SK-N-SH (cell line): ENCODE measurements at regions not wholly inside any gene's neighbourhood (a gene's known extent, or its start where the extent isn't known, plus 50 kb on each side); places are given as distances from the start of the nearest gene placed in this dataset.

Source experiments
- CTCF ChIA-PET: fragments of 300-600, 350-600 bp; formaldehyde crosslinking; extraction: SDS; loops from one replicate; lab custom pipeline; 2021; lab: Yijun Ruan, JAX
- POLR2A ChIA-PET: fragments of 350-600 bp; sonication (Branson Sonifier 250); formaldehyde crosslinking; extraction: SDS; loops from one replicate; lab custom pipeline; 2020; ENCODE audit warnings: antibody characterized with exemption, inconsistent platforms; lab: Yijun Ruan, JAX
- DNase-seq: peaks from one replicate; pipeline ENCODE4 v3.0.0; 2012
- H2AFZ ChIP-seq: fragments of 200-600 bp; sonication (generic); 2 replicates; pipeline ENCODE4 v1.8.1; 2016; ENCODE audit warnings: antibody characterized with exemption, mild to moderate bottlenecking, low read depth
- H3F3A ChIP-seq: fragments of 200-600 bp; sonication (generic); replicated peaks from 2 replicates; pipeline ENCODE3; 2016; ENCODE audit warnings: antibody characterized with exemption, mild to moderate bottlenecking; ENCODE audit not compliant: insufficient read depth
- H3K27ac ChIP-seq, 2 experiments: fragments of 200-500 bp in 1 of 2; fragments of 200-600 bp in 1 of 2; sonication (Bioruptor generic) in 1 of 2; sonication (generic), shearing (Covaris generic) in 1 of 2; 2 replicates each; pipeline versions ENCODE4 v1.5.1 to v1.6.1; 2014 to 2016; ENCODE audit warnings: low read depth in 2 of 2, inconsistent platforms in 1 of 2, low read length in 1 of 2, mild to moderate bottlenecking in 1 of 2, mixed read lengths in 1 of 2
- H3K27me3 ChIP-seq: fragments of 200-600 bp; sonication (generic), shearing (Covaris generic); 2 replicates; pipeline ENCODE4 v1.6.1; 2016; ENCODE audit warnings: mixed run types; ENCODE audit not compliant: insufficient read depth
- H3K36me3 ChIP-seq, 2 experiments: fragments of 200-500 bp in 1 of 2; fragments of 200-600 bp in 1 of 2; sonication (Bioruptor generic) in 1 of 2; sonication (generic) in 1 of 2; replicated peaks in 1 of 2; 2 replicates each; pipeline versions ENCODE3 to v1.5.1; 2014 to 2016; ENCODE audit warnings: low read length in 1 of 2, mild to moderate bottlenecking in 1 of 2; ENCODE audit not compliant: insufficient read depth in 2 of 2, control insufficient read depth in 1 of 2
- H3K4me1 ChIP-seq, 2 experiments: fragments of 200-500 bp in 1 of 2; fragments of 200-600 bp in 1 of 2; sonication (Bioruptor generic) in 1 of 2; sonication (generic), shearing (Covaris generic) in 1 of 2; 2 replicates each; pipeline versions ENCODE4 v1.5.1 to v1.6.1; 2014 to 2016; ENCODE audit warnings: low read depth in 1 of 2, low read length in 1 of 2, mixed run types in 1 of 2; ENCODE audit not compliant: insufficient read depth in 2 of 2, control insufficient read depth in 1 of 2
- H3K4me2 ChIP-seq: fragments of 200-600 bp; sonication (generic), shearing (Covaris generic); 2 replicates; pipeline ENCODE4 v1.6.1; 2017; ENCODE audit warnings: mixed run types
- H3K4me3 ChIP-seq, 2 experiments: fragments of 200-500 bp in 1 of 2; fragments of 200-600 bp in 1 of 2; sonication (Bioruptor generic) in 1 of 2; sonication (generic), shearing (Covaris generic) in 1 of 2; 2 replicates each; pipeline versions ENCODE4 v1.5.1 to v1.8.1; 2014 to 2016; ENCODE audit warnings: low read depth in 2 of 2, inconsistent platforms in 1 of 2, low read length in 1 of 2, mild to moderate bottlenecking in 1 of 2, mixed read lengths in 1 of 2, moderate library complexity in 1 of 2
- H3K79me2 ChIP-seq: fragments of 200-600 bp; sonication (generic); 2 replicates; pipeline ENCODE4 v1.8.1; 2017; ENCODE audit warnings: mild to moderate bottlenecking; ENCODE audit not compliant: insufficient read depth
- H3K9ac ChIP-seq: fragments of 200-600 bp; sonication (generic); 2 replicates; pipeline ENCODE4 v1.6.1; 2017; ENCODE audit warnings: mixed run types
- H3K9me2 ChIP-seq: fragments of 200-600 bp; sonication (generic); 2 replicates; pipeline ENCODE4 v1.6.1; 2017; ENCODE audit warnings: mixed run types
- H3K9me3 ChIP-seq: fragments of 200-600 bp; sonication (generic); 2 replicates; pipeline ENCODE4 v1.6.1; 2017; ENCODE audit warnings: mixed run types, mild to moderate bottlenecking, moderate library complexity
- H4K20me1 ChIP-seq: fragments of 200-600 bp; sonication (generic); 2 replicates; pipeline ENCODE4 v1.6.1; 2017; ENCODE audit warnings: mild to moderate bottlenecking, mixed run types; ENCODE audit not compliant: insufficient read depth
- EP300 ChIP-seq, 2 experiments: IDR thresholded peaks; 2 replicates each; pipeline versions ENCODE4 v1.4.0 to v1.6.1; 2012; ENCODE audit warnings: borderline replicate concordance in 1 of 2, low read depth in 1 of 2, low read length in 1 of 2
- FOSL2 ChIP-seq: IDR thresholded peaks from 2 replicates; pipeline ENCODE4 v1.4.0; 2012; ENCODE audit warnings: low read depth, mild to moderate bottlenecking, moderate library complexity, borderline replicate concordance
- FOXM1 ChIP-seq: IDR thresholded peaks from 2 replicates; pipeline ENCODE4 v1.4.0; 2012; ENCODE audit warnings: low read depth, mild to moderate bottlenecking
- GABPA ChIP-seq: IDR thresholded peaks from 2 replicates; pipeline ENCODE4 v1.4.0; 2012; ENCODE audit warnings: low read depth, mild to moderate bottlenecking
- MAX ChIP-seq: IDR thresholded peaks from 2 replicates; pipeline ENCODE4 v1.4.0; 2012; ENCODE audit warnings: low read depth
- NRF1 ChIP-seq: IDR thresholded peaks from 2 replicates; pipeline ENCODE4 v1.6.1; 2012; ENCODE audit warnings: low read depth, mild to moderate bottlenecking, low read length
- PBX3 ChIP-seq: IDR thresholded peaks from 2 replicates; pipeline ENCODE4; 2012
- POLR2AphosphoS5 ChIP-seq: IDR thresholded peaks from 2 replicates; pipeline ENCODE4 v1.6.1; 2012; ENCODE audit warnings: low read depth, low read length
- RFX5 ChIP-seq: IDR thresholded peaks from 2 replicates; pipeline ENCODE4 v1.6.1; 2012; ENCODE audit warnings: mild to moderate bottlenecking, improper control_type of control experiment, low read length
- RXRA ChIP-seq: IDR thresholded peaks from 2 replicates; pipeline ENCODE4 v1.4.0; 2012; ENCODE audit warnings: low read depth, mild to moderate bottlenecking, borderline replicate concordance
- SMC3 ChIP-seq: IDR thresholded peaks from 2 replicates; pipeline ENCODE4 v1.6.1; 2012; ENCODE audit warnings: low read depth, low read length, improper control_type of control experiment
- TAF1 ChIP-seq: IDR thresholded peaks from 2 replicates; pipeline ENCODE4 v1.6.1; 2012; ENCODE audit warnings: low read depth, mild to moderate bottlenecking, low read length, moderate library complexity, borderline replicate concordance
- TCF12 ChIP-seq: IDR thresholded peaks from 2 replicates; pipeline ENCODE4 v1.4.0; 2012
- USF2 ChIP-seq: fragments of 150-350 bp; IDR thresholded peaks from 2 replicates; pipeline ENCODE4 v1.6.1; 2017; ENCODE audit warnings: antibody characterized with exemption, low read length, low read depth, borderline replicate concordance
- ZBTB33 ChIP-seq: IDR thresholded peaks from 2 replicates; pipeline ENCODE4 v1.4.0; 2012; ENCODE audit warnings: low read depth, borderline replicate concordance
- WGBS: methylation state at CpG from one replicate; pipeline ENCODE4 v1.1.6; 2017; ENCODE audit warnings: low lambda C conversion rate; 5-methylcytosine and 5-hydroxymethylcytosine counted together

- 32% methylated on average over 2 of the region's 4 CpGs for WGBS
- H3K4me2 ChIP-seq: no peak overlapping the region
- no peaks in the 10 kb centered on the region for H3K79me2 ChIP-seq
- H3K9me3 ChIP-seq: no peaks in the 10 kb centered on the region
- DNase-seq: no peak
- no peak overlapping the region for H2AFZ ChIP-seq
- ChIA-PET POLR2A (no interaction called here), CTCF (no interaction called here)
- no peak for TF ChIP-seq FOXM1
- no peak for TF ChIP-seq MAX
- no peak for TF ChIP-seq GABPA
- TF ChIP-seq FOSL2: no peak
- TF ChIP-seq USF2: no peak
- no peak for TF ChIP-seq SMC3
- no peak for TF ChIP-seq NRF1
- TF ChIP-seq RFX5: no peak
- TF ChIP-seq ZBTB33: no peak
- TF ChIP-seq RXRA: no peak
- TF ChIP-seq TAF1: no peak
- TF ChIP-seq POLR2AphosphoS5: no peak
- no peak for TF ChIP-seq EP300 (IDR thresholded peaks at IDR 0.05; ENCODE audit: borderline replicate concordance in 1 of 2, low read depth in 1 of 2, low read length in 1 of 2)
- TF ChIP-seq TCF12: no peak
- no peak for TF ChIP-seq PBX3
- no peaks in the 10 kb centered on the region for H4K20me1 ChIP-seq
- H3K4me3 ChIP-seq: no peak overlapping the region
- no peaks in the 10 kb centered on the region for H3K27me3 ChIP-seq
- no peaks in the 10 kb centered on the region for H3F3A ChIP-seq
- H3K9me2 ChIP-seq: no peaks in the 10 kb centered on the region
- no peaks in the 10 kb centered on the region for H3K36me3 ChIP-seq
- H3K9ac ChIP-seq: no peak overlapping the region
- H3K27ac ChIP-seq: no peak overlapping the region
- H3K4me1 ChIP-seq: no peaks in the 10 kb centered on the region
Measured at GRCh38 chr3:79928687-79929408, 161.1 kb upstream of the ROBO1 start.
